ENCODE measurements at regions not wholly inside any gene's neighbourhood (a gene's known extent, or its start where the extent isn't known, plus 50 kb on each side); places are given as distances from the start of the nearest gene placed in this dataset.

GRCh38 chr17:54085020-54085419, 262.3 kb downstream of the KIF2B start:
- DNase-seq (no peak), ATAC-seq (no peak)
- intact Hi-C loops (cut with DNase I): no loop called here
- Histone ChIP-seq H3K27ac (no peak overlapping the region), H3K4me3 (no peak overlapping the region), H3K36me3 (no peaks in the 10 kb centered on the region), H3K27me3 (no peaks in the 10 kb centered on the region), H3K9me3 (no peaks in the 10 kb centered on the region), H3K4me1 (no peaks in the 10 kb centered on the region)
- 25% methylated on average over 1 of the region's 1 CpG for WGBS (ENCODE audit: insufficient coverage, low coverage, low lambda C conversion rate, missing lambda C conversion rate)
- TF ChIP-seq, protein P1, sequence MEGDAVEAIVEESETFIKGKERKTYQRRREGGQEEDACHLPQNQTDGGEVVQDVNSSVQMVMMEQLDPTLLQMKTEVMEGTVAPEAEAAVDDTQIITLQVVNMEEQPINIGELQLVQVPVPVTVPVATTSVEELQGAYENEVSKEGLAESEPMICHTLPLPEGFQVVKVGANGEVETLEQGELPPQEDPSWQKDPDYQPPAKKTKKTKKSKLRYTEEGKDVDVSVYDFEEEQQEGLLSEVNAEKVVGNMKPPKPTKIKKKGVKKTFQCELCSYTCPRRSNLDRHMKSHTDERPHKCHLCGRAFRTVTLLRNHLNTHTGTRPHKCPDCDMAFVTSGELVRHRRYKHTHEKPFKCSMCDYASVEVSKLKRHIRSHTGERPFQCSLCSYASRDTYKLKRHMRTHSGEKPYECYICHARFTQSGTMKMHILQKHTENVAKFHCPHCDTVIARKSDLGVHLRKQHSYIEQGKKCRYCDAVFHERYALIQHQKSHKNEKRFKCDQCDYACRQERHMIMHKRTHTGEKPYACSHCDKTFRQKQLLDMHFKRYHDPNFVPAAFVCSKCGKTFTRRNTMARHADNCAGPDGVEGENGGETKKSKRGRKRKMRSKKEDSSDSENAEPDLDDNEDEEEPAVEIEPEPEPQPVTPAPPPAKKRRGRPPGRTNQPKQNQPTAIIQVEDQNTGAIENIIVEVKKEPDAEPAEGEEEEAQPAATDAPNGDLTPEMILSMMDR (IDR thresholded peaks at IDR 0.05): no peak
- TF ChIP-seq POLR2A (IDR thresholded peaks at IDR 0.05): no peak

GRCh38 chr17:54085934-54086333, 263.2 kb downstream of the KIF2B start:
- H3K27me3 ChIP-seq: no peaks in the 10 kb centered on the region
- H3K4me3 ChIP-seq: no peak overlapping the region
- ATAC-seq (no peak), DNase-seq (no peak)
- H3K27ac ChIP-seq: no peak overlapping the region
- no peaks in the 10 kb centered on the region for H3K9me3 ChIP-seq
- 30% methylated on average over 2 of the region's 5 CpGs for WGBS (ENCODE audit: insufficient coverage, low coverage, low lambda C conversion rate, missing lambda C conversion rate)
- no peaks in the 10 kb centered on the region for H3K4me1 ChIP-seq
- no peak for TF ChIP-seq POLR2A (IDR thresholded peaks at IDR 0.05)
- TF ChIP-seq, protein P1 (IDR thresholded peaks at IDR 0.05): no peak
- H3K36me3 ChIP-seq: no peaks in the 10 kb centered on the region
- intact Hi-C loops (cut with DNase I): no loop called here

- Histone ChIP-seq H3K27ac (no peak overlapping the region), H3K9me3 (no peaks in the 10 kb centered on the region), H3K36me3 (no peaks in the 10 kb centered on the region), H3K27me3 (no peaks in the 10 kb centered on the region), H3K4me3 (no peak overlapping the region), H3K4me1 (no peaks in the 10 kb centered on the region)
- intact Hi-C loops (cut with DNase I): no loop called here
- no peak for ATAC-seq
- TF ChIP-seq POLR2A (IDR thresholded peaks at IDR 0.05): no peak
- TF ChIP-seq, protein P1 (IDR thresholded peaks at IDR 0.05): no peak
- DNase-seq: no peak
These were observed 273.5 kb downstream of the KIF2B start for GRCh38 chr17:54096216-54096615.

DNA sequence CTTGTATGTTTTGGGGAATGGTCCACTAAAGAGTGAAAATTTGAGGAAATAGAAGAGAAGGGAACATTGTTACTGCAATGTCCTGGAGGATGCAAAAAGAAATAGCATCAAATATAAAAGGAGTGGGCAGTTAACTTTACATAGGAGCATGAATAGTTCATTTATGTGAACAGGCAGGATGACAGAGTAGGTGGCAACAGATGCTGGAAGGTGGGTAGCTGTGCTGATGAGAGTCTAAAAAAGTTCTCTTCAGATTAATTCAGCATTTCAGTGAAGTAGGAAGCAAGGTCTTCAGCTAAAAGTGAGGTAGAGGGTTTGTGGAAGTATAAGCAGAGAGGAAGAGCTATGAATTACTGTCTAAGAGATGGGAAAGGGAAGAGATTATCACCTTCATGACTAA, 276.5 kb downstream of the KIF2B start:
- no peaks in the 10 kb centered on the region for H3K36me3 ChIP-seq
- no peak for TF ChIP-seq POLR2A (IDR thresholded peaks at IDR 0.05)
- TF ChIP-seq, protein P1 (IDR thresholded peaks at IDR 0.05): no peak
- no peak overlapping the region for H3K27ac ChIP-seq
- peaks cover 0 to 8% (median 0%) of the 10 kb centered on the region in 4 donors for H3K9me3 ChIP-seq
- H3K4me1 ChIP-seq: no peaks in the 10 kb centered on the region
- DNase-seq (no peak), ATAC-seq (no peak)
- no peaks in the 10 kb centered on the region for H3K27me3 ChIP-seq
- intact Hi-C loops (cut with DNase I): no loop called here
- H3K4me3 ChIP-seq: no peak overlapping the region

DNA sequence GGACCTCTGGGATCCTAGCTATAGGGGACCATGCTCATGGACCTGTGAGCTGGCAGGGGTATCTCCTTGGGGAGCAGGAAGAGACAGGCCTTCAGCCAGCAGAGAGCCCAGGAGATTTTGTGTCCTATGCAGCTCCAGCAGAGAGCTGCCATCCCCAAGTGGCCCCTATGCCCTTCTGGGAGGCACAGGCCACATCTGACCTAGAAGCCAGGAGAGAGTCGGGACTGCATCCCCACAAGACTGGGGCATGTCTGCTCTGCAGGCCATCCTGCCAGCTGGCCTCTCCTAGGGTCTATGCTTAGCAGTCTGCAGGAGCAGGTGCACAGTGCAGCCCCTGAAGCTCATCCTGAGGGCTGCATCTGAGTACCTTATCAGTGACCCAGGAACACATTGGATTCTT, 279.5 kb downstream of the KIF2B start:
- intact Hi-C loops (cut with DNase I): no loop called here
- Histone ChIP-seq H3K4me3 (no peak overlapping the region), H3K36me3 (no peaks in the 10 kb centered on the region), H3K9me3 (peaks cover 0 to 8% (median 0%) of the 10 kb centered on the region in 4 donors), H3K27me3 (no peaks in the 10 kb centered on the region), H3K27ac (no peak overlapping the region), H3K4me1 (no peaks in the 10 kb centered on the region)
- WGBS (ENCODE audit: insufficient coverage, low coverage, low lambda C conversion rate, missing lambda C conversion rate): no CpG with 5 or more reads among the region's 1 CpG
- TF ChIP-seq, protein P1 (IDR thresholded peaks at IDR 0.05): no peak
- TF ChIP-seq POLR2A (IDR thresholded peaks at IDR 0.05): no peak
- ATAC-seq (no peak), DNase-seq (no peak)

Data from right lobe of liver (tissue), 6 donors.